H1 (cell line): ENCODE measurements at regions not wholly inside any gene's neighbourhood (a gene's known extent, or its start where the extent isn't known, plus 50 kb on each side); places are given as distances from the start of the nearest gene placed in this dataset.

Source experiments
- CTCF ChIA-PET: fragments of 300-600 bp; sonication (Branson Sonifier 250); formaldehyde crosslinking; loops from one replicate; lab custom pipeline; 2021; ENCODE audit not compliant: partially characterized antibody; lab: Charles Lee
- POLR2A ChIA-PET: fragments of 300-600 bp; sonication (Branson Sonifier 250); formaldehyde crosslinking; loops from one replicate; lab custom pipeline; 2021; ENCODE audit warnings: inconsistent platforms; ENCODE audit not compliant: partially characterized antibody; lab: Charles Lee
- DNase-seq, 2 experiments: peaks; one replicate each; pipeline versions ENCODE4 v3.0.0 to v3.0.0-alpha.2; 2010 to 2022; ENCODE audit warnings: low spot score in 2 of 2, low read depth in 1 of 2, mixed read lengths in 1 of 2
- FAIRE-seq: peaks from 2 replicates; lab custom pipeline; 2011; peaks lifted over from hg19 to GRCh38; lab: Jason Lieb, UNC
- H2AFZ ChIP-seq: 2 replicates; pipeline ENCODE4 v1.8.1; 2012; ENCODE audit warnings: low read length, inconsistent platforms
- H2AK5ac ChIP-seq: 2 replicates; pipeline ENCODE4 v1.6.1; 2013; ENCODE audit warnings: low read depth, low read length
- H2BK120ac ChIP-seq: replicated peaks from 2 replicates; pipeline ENCODE3; 2013; ENCODE audit warnings: low read depth, low read length, inconsistent platforms
- H2BK12ac ChIP-seq: 2 replicates; pipeline ENCODE4 v1.6.1; 2013; ENCODE audit warnings: low read depth, low read length
- H2BK15ac ChIP-seq: 2 replicates; pipeline ENCODE4 v1.6.1; 2013; ENCODE audit warnings: low read length
- H2BK20ac ChIP-seq: 2 replicates; pipeline ENCODE4 v1.6.1; 2013; ENCODE audit warnings: low read length
- H2BK5ac ChIP-seq: 2 replicates; pipeline ENCODE4 v1.6.1; 2013; ENCODE audit warnings: low read depth, low read length
- H3K14ac ChIP-seq: 2 replicates; pipeline ENCODE4 v1.6.1; 2013; ENCODE audit warnings: inconsistent platforms; ENCODE audit not compliant: insufficient read length
- H3K18ac ChIP-seq: 2 replicates; pipeline ENCODE4 v1.6.1; 2013; ENCODE audit warnings: low read length; ENCODE audit errors: extremely low read depth
- H3K23ac ChIP-seq: 2 replicates; pipeline ENCODE4 v1.6.1; 2013; ENCODE audit warnings: inconsistent platforms; ENCODE audit not compliant: insufficient read length
- H3K23me2 ChIP-seq: 2 replicates; pipeline ENCODE4 v1.6.1; 2013; ENCODE audit warnings: low read depth, low read length
- H3K27ac ChIP-seq: 2 replicates; pipeline ENCODE4 v1.6.1; 2011; ENCODE audit warnings: low read depth, low read length, inconsistent platforms
- H3K27me3 ChIP-seq, 4 experiments: replicated peaks in 1 of 4; 1 replicate in 1 of 4; 2 replicates in 3 of 4; pipeline versions ENCODE4 v1.6.1 to v1.8.1; 2011 to 2013; ENCODE audit warnings: low read length in 3 of 4, mild to moderate bottlenecking in 3 of 4, inconsistent platforms in 2 of 4, mixed read lengths in 2 of 4, moderate library complexity in 1 of 4; ENCODE audit not compliant: control insufficient read depth in 3 of 4, insufficient read depth in 3 of 4; ENCODE audit errors: extremely low read depth in 1 of 4
- H3K36me3 ChIP-seq, 4 experiments: 2 replicates each; pipeline versions ENCODE4 v1.6.1 to v1.8.1; 2011 to 2013; ENCODE audit warnings: mild to moderate bottlenecking in 4 of 4, low read length in 3 of 4, moderate library complexity in 2 of 4, control low read depth in 1 of 4, inconsistent platforms in 1 of 4; ENCODE audit not compliant: insufficient read depth in 4 of 4, control insufficient read depth in 2 of 4
- H3K4ac ChIP-seq: replicated peaks from 2 replicates; pipeline ENCODE3; 2013; ENCODE audit warnings: low read length, low read depth, mixed read lengths, inconsistent platforms; ENCODE audit not compliant: insufficient read length
- H3K4me1 ChIP-seq, 4 experiments: replicated peaks in 1 of 4; 1 replicate in 1 of 4; 2 replicates in 3 of 4; pipeline versions ENCODE4 v1.6.1 to v1.8.1; 2011 to 2013; ENCODE audit warnings: low read length in 3 of 4, inconsistent platforms in 2 of 4, mixed read lengths in 1 of 4; ENCODE audit not compliant: insufficient read depth in 4 of 4, control insufficient read depth in 3 of 4
- H3K4me2 ChIP-seq, 2 experiments: 2 replicates each; pipeline versions ENCODE4 v1.6.1 to v1.8.1; 2011 to 2013; ENCODE audit warnings: low read depth in 2 of 2, low read length in 2 of 2, control low read depth in 1 of 2, inconsistent platforms in 1 of 2, mild to moderate bottlenecking in 1 of 2; ENCODE audit not compliant: insufficient read depth in 1 of 2
- H3K4me3 ChIP-seq, 4 experiments: fragments of 200-600, 300-600 bp in 1 of 4; sonication (generic), shearing (Covaris generic), sonication (Bioruptor Twin) in 1 of 4; 2 replicates each; pipeline versions ENCODE4 v1.5.1 to v1.8.1; 2011 to 2016; ENCODE audit warnings: low read length in 4 of 4, low read depth in 3 of 4, control low read depth in 2 of 4, inconsistent platforms in 2 of 4, mild to moderate bottlenecking in 2 of 4, mixed read lengths in 1 of 4, moderate library complexity in 1 of 4; ENCODE audit not compliant: insufficient read depth in 2 of 4; ENCODE audit errors: extremely low read depth in 1 of 4
- H3K56ac ChIP-seq: replicated peaks from 2 replicates; pipeline ENCODE3; 2013; ENCODE audit warnings: low read depth, mild to moderate bottlenecking, mixed read lengths, low read length, inconsistent platforms; ENCODE audit not compliant: insufficient read length
- H3K79me1 ChIP-seq: 2 replicates; pipeline ENCODE4 v1.6.1; 2013; ENCODE audit warnings: low read depth, low read length, control low read depth
- H3K79me2 ChIP-seq, 2 experiments: 2 replicates each; pipeline versions ENCODE4 v1.6.1 to v1.8.1; 2012 to 2013; ENCODE audit warnings: low read length in 2 of 2, mild to moderate bottlenecking in 2 of 2, inconsistent platforms in 1 of 2; ENCODE audit not compliant: insufficient read depth in 2 of 2, control insufficient read depth in 1 of 2
- H3K9ac ChIP-seq, 4 experiments: replicated peaks in 1 of 4; 1 replicate in 1 of 4; 2 replicates in 3 of 4; pipeline versions ENCODE4 v1.6.1 to v1.8.1; 2011 to 2013; ENCODE audit warnings: low read depth in 3 of 4, low read length in 3 of 4, control low read depth in 2 of 4, mild to moderate bottlenecking in 2 of 4, moderate library complexity in 2 of 4, inconsistent platforms in 1 of 4; ENCODE audit errors: extremely low read depth in 1 of 4
- H3K9me3 ChIP-seq, 2 experiments: 2 replicates each; pipeline versions ENCODE4 v1.6.1 to v1.8.1; 2012 to 2013; ENCODE audit warnings: mild to moderate bottlenecking in 2 of 2, moderate library complexity in 2 of 2, control low read depth in 1 of 2, inconsistent platforms in 1 of 2, low read depth in 1 of 2, low read length in 1 of 2, mixed read lengths in 1 of 2; ENCODE audit not compliant: insufficient read depth in 2 of 2
- H4K20me1 ChIP-seq, 2 experiments: replicated peaks in 1 of 2; 2 replicates each; pipeline versions ENCODE3 to v1.8.1; 2011 to 2013; ENCODE audit warnings: inconsistent platforms in 2 of 2, low read length in 2 of 2, mild to moderate bottlenecking in 1 of 2; ENCODE audit not compliant: insufficient read depth in 2 of 2, control insufficient read depth in 1 of 2
- H4K5ac ChIP-seq: 2 replicates; pipeline ENCODE4 v1.6.1; 2013; ENCODE audit warnings: low read length, low read depth, mixed read lengths, inconsistent platforms; ENCODE audit not compliant: insufficient read length
- H4K8ac ChIP-seq: 2 replicates; pipeline ENCODE4 v1.8.0; 2013; ENCODE audit warnings: mild to moderate bottlenecking, moderate library complexity, low read length, inconsistent platforms; ENCODE audit not compliant: insufficient read depth; ENCODE audit errors: extremely low read depth
- H4K91ac ChIP-seq: replicated peaks from 2 replicates; pipeline ENCODE3; 2013; ENCODE audit warnings: low read length, mixed read lengths, inconsistent platforms; ENCODE audit not compliant: insufficient read length
- CHD2 ChIP-seq: IDR thresholded peaks from 2 replicates; pipeline ENCODE4 v1.6.1; 2012; ENCODE audit warnings: low read length, improper control_type of control experiment
- SIX5 ChIP-seq: IDR thresholded peaks from 2 replicates; pipeline ENCODE4 v1.6.1; 2011; ENCODE audit warnings: mild to moderate bottlenecking, low read depth, low read length
- TCF12 ChIP-seq: IDR thresholded peaks from 2 replicates; pipeline ENCODE4 v1.6.1; 2011; ENCODE audit warnings: low read depth, mild to moderate bottlenecking, low read length
- TEAD4 ChIP-seq: IDR thresholded peaks from 2 replicates; pipeline ENCODE4 v1.6.1; 2012; ENCODE audit warnings: low read depth, low read length, inconsistent platforms, mixed read lengths
- whole genome bisulfite sequencing, 2 experiments: shearing (Covaris generic) in 1 of 2; methylation state at CpG; one replicate each; pipeline versions ENCODE4 v1.1.6 to v1.1.7; 2013 to 2015; ENCODE audit warnings: low lambda C conversion rate in 2 of 2, mixed read lengths in 2 of 2, inconsistent platforms in 1 of 2, low coverage in 1 of 2, missing lambda C conversion rate in 1 of 2; ENCODE audit not compliant: insufficient replicate concordance in 2 of 2, insufficient coverage in 1 of 2, insufficient read length in 1 of 2; ENCODE audit errors: extremely low coverage in 1 of 2, missing lambda C conversion rate in 1 of 2; 5-methylcytosine and 5-hydroxymethylcytosine counted together

DNA sequence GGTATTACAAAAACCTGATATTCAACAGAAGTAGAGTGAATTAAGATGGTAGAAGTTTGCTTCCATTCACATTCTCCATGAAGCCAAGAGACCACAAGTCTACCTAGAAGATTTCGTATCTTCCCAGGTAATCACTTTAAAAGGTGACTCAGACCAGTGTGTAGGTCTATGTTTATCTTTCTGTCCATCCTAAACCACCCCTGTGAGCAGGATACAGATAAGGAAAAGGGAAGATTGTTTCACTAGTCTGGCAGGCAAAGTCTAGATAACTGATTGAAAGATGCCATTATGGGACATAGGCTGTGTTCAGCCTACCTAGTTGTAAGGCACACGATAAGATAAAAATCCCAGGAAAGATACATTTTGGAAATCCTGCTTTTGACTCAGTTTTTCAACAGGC lies 244.3 kb upstream of the NWD2 start:
- Histone ChIP-seq H2AFZ (no peak overlapping the region), H3K79me1 (no peaks in the 10 kb centered on the region), H3K4me3 (no peak overlapping the region), H2BK15ac (no peak overlapping the region), H3K36me3 (no peaks in the 10 kb centered on the region), H2BK12ac (no peak overlapping the region), H4K8ac (no peak overlapping the region), H2BK120ac (no peak overlapping the region), H2BK20ac (no peak overlapping the region), H4K91ac (no peak overlapping the region), H3K27me3 (no peaks in the 10 kb centered on the region), H3K4me1 (peaks cover 0 to 5% (median 0%) of the 10 kb centered on the region in 4 experiments; a peak in 2 of 7 replicates), H3K23me2 (no peaks in the 10 kb centered on the region), H3K23ac (no peak overlapping the region), H3K9me3 (no peaks in the 10 kb centered on the region; a peak in 1 of 4 replicates), H4K5ac (no peak overlapping the region), H2BK5ac (no peak overlapping the region; the same call in 1 of the 2 replicates), H3K56ac (no peak overlapping the region), H3K9ac (no peak overlapping the region), H3K4me2 (no peak overlapping the region), H4K20me1 (no peaks in the 10 kb centered on the region), H3K79me2 (no peaks in the 10 kb centered on the region), H3K14ac (no peak overlapping the region), H3K18ac (no peak overlapping the region), H3K27ac (no peak overlapping the region), H3K4ac (no peak overlapping the region), H2AK5ac (no peak overlapping the region)
- no peak for DNase-seq
- TF ChIP-seq TEAD4: no peak
- TF ChIP-seq CHD2: no peak
- no peak for TF ChIP-seq TCF12
- TF ChIP-seq SIX5: no peak
- ChIA-PET CTCF (interaction anchor here (2.2 kb wide), 1 partner anchor 68 kb away, joined by 5 read pairs; no protein-coding TSS in a partner anchor), POLR2A (no interaction called here)
- no peak for FAIRE-seq
- 83% methylated on average over 2 of the region's 2 CpGs; no CpG with 5 or more reads in 1 of the 2 experiments for WGBS, 2 experiments
